ENCODE measurements at regions not wholly inside any gene's neighbourhood (a gene's known extent, or its start where the extent isn't known, plus 50 kb on each side); places are given as distances from the start of the nearest gene placed in this dataset.
"Not testable (repeated sequence)": the region's sequence is repeated elsewhere in the genome, so short reads cannot be mapped to it uniquely, and the experiment has no call there.

- peak; percentile 2 for DNase-seq
- not testable (repeated sequence) for H3K9ac ChIP-seq (ENCODE audit: low read length); H3K36me3 ChIP-seq (replicated peaks; ENCODE audit: insufficient read depth, low read length); H3K27ac ChIP-seq (ENCODE audit: low read length); H3K4me3 ChIP-seq (ENCODE audit: low read length); H3K27me3 ChIP-seq (replicated peaks; ENCODE audit: insufficient read depth, low read length); H3K4me1 ChIP-seq (ENCODE audit: low read length); H3K9me2 ChIP-seq (replicated peaks; ENCODE audit: insufficient read depth, low read length); H2AFZ ChIP-seq (ENCODE audit: low read length); H3K9me3 ChIP-seq (replicated peaks; ENCODE audit: insufficient read depth, low read length); H4K20me1 ChIP-seq (ENCODE audit: insufficient read depth, low read length); H3K4me2 ChIP-seq (ENCODE audit: low read depth, low read length); H3F3A ChIP-seq (ENCODE audit: insufficient read depth, low read length); H3K79me2 ChIP-seq (ENCODE audit: low read length)
Measured at GRCh38 chr15:32342772-32343199, 60.3 kb downstream of the GOLGA8K start.

GRCh38 chr15:32342268-32342667 lies 60.8 kb downstream of the GOLGA8K start:
- not testable (repeated sequence) for DNase-seq; H3F3A ChIP-seq (ENCODE audit: insufficient read depth, low read length); H3K4me3 ChIP-seq (ENCODE audit: low read length); H3K79me2 ChIP-seq (ENCODE audit: low read length); H3K4me1 ChIP-seq (ENCODE audit: low read length); H3K9me2 ChIP-seq (replicated peaks; ENCODE audit: insufficient read depth, low read length); H2AFZ ChIP-seq (ENCODE audit: low read length); H3K36me3 ChIP-seq (replicated peaks; ENCODE audit: insufficient read depth, low read length); H3K27ac ChIP-seq (ENCODE audit: low read length); H4K20me1 ChIP-seq (ENCODE audit: insufficient read depth, low read length); H3K27me3 ChIP-seq (replicated peaks; ENCODE audit: insufficient read depth, low read length); H3K9me3 ChIP-seq (replicated peaks; ENCODE audit: insufficient read depth, low read length); H3K4me2 ChIP-seq (ENCODE audit: low read depth, low read length); H3K9ac ChIP-seq (ENCODE audit: low read length)

GRCh38 chr15:32341530-32341929 lies 61.6 kb downstream of the GOLGA8K start:
- not testable (repeated sequence) for H3K9me3 ChIP-seq (replicated peaks; ENCODE audit: insufficient read depth, low read length); DNase-seq; H3K27me3 ChIP-seq (replicated peaks; ENCODE audit: insufficient read depth, low read length); H3F3A ChIP-seq (ENCODE audit: insufficient read depth, low read length); H3K4me1 ChIP-seq (ENCODE audit: low read length); H2AFZ ChIP-seq (ENCODE audit: low read length); H3K27ac ChIP-seq (ENCODE audit: low read length); H3K9ac ChIP-seq (ENCODE audit: low read length); H3K79me2 ChIP-seq (ENCODE audit: low read length); H3K36me3 ChIP-seq (replicated peaks; ENCODE audit: insufficient read depth, low read length); H4K20me1 ChIP-seq (ENCODE audit: insufficient read depth, low read length); H3K4me3 ChIP-seq (ENCODE audit: low read length); H3K9me2 ChIP-seq (replicated peaks; ENCODE audit: insufficient read depth, low read length); H3K4me2 ChIP-seq (ENCODE audit: low read depth, low read length)

- H2AFZ ChIP-seq (ENCODE audit: low read length); H3K27ac ChIP-seq (ENCODE audit: low read length); H3K27me3 ChIP-seq (replicated peaks; ENCODE audit: insufficient read depth, low read length); H3F3A ChIP-seq (ENCODE audit: insufficient read depth, low read length); H3K9me2 ChIP-seq (replicated peaks; ENCODE audit: insufficient read depth, low read length); H4K20me1 ChIP-seq (ENCODE audit: insufficient read depth, low read length); H3K4me2 ChIP-seq (ENCODE audit: low read depth, low read length); H3K4me3 ChIP-seq (ENCODE audit: low read length); H3K79me2 ChIP-seq (ENCODE audit: low read length); DNase-seq; H3K9ac ChIP-seq (ENCODE audit: low read length); H3K4me1 ChIP-seq (ENCODE audit: low read length); H3K36me3 ChIP-seq (replicated peaks; ENCODE audit: insufficient read depth, low read length); H3K9me3 ChIP-seq (replicated peaks; ENCODE audit: insufficient read depth, low read length): not testable (repeated sequence)
Measured at GRCh38 chr15:32336804-32337203, 66.3 kb downstream of the GOLGA8K start.

GRCh38 chr15:32323353-32323752 lies 79.7 kb downstream of the GOLGA8K start:
- H3K36me3 ChIP-seq (replicated peaks; ENCODE audit: insufficient read depth, low read length); H3K4me2 ChIP-seq (ENCODE audit: low read depth, low read length); H3K9me2 ChIP-seq (replicated peaks; ENCODE audit: insufficient read depth, low read length); H3K4me1 ChIP-seq (ENCODE audit: low read length); H3K79me2 ChIP-seq (ENCODE audit: low read length); H3F3A ChIP-seq (ENCODE audit: insufficient read depth, low read length); H3K9me3 ChIP-seq (replicated peaks; ENCODE audit: insufficient read depth, low read length); H3K4me3 ChIP-seq (ENCODE audit: low read length); DNase-seq; H3K9ac ChIP-seq (ENCODE audit: low read length); H3K27me3 ChIP-seq (replicated peaks; ENCODE audit: insufficient read depth, low read length); H2AFZ ChIP-seq (ENCODE audit: low read length); H4K20me1 ChIP-seq (ENCODE audit: insufficient read depth, low read length); H3K27ac ChIP-seq (ENCODE audit: low read length): not testable (repeated sequence)

GRCh38 chr15:32319247-32319646 lies 83.8 kb downstream of the GOLGA8K start:
- H4K20me1 ChIP-seq (ENCODE audit: insufficient read depth, low read length); H3F3A ChIP-seq (ENCODE audit: insufficient read depth, low read length); H3K79me2 ChIP-seq (ENCODE audit: low read length); DNase-seq; H3K4me1 ChIP-seq (ENCODE audit: low read length); H3K4me3 ChIP-seq (ENCODE audit: low read length); H3K27me3 ChIP-seq (replicated peaks; ENCODE audit: insufficient read depth, low read length); H3K27ac ChIP-seq (ENCODE audit: low read length); H3K9me3 ChIP-seq (replicated peaks; ENCODE audit: insufficient read depth, low read length); H2AFZ ChIP-seq (ENCODE audit: low read length); H3K4me2 ChIP-seq (ENCODE audit: low read depth, low read length); H3K9ac ChIP-seq (ENCODE audit: low read length); H3K36me3 ChIP-seq (replicated peaks; ENCODE audit: insufficient read depth, low read length); H3K9me2 ChIP-seq (replicated peaks; ENCODE audit: insufficient read depth, low read length): not testable (repeated sequence)

GRCh38 chr15:32316482-32316881 lies 86.6 kb downstream of the GOLGA8K start:
- not testable (repeated sequence) for H2AFZ ChIP-seq (ENCODE audit: low read length); H3K27ac ChIP-seq (ENCODE audit: low read length); H3K36me3 ChIP-seq (replicated peaks; ENCODE audit: insufficient read depth, low read length); H3K9ac ChIP-seq (ENCODE audit: low read length); DNase-seq; H3F3A ChIP-seq (ENCODE audit: insufficient read depth, low read length); H3K4me3 ChIP-seq (ENCODE audit: low read length); H4K20me1 ChIP-seq (ENCODE audit: insufficient read depth, low read length); H3K27me3 ChIP-seq (replicated peaks; ENCODE audit: insufficient read depth, low read length); H3K9me3 ChIP-seq (replicated peaks; ENCODE audit: insufficient read depth, low read length); H3K4me2 ChIP-seq (ENCODE audit: low read depth, low read length); H3K9me2 ChIP-seq (replicated peaks; ENCODE audit: insufficient read depth, low read length); H3K79me2 ChIP-seq (ENCODE audit: low read length); H3K4me1 ChIP-seq (ENCODE audit: low read length)

GRCh38 chr15:32315079-32315939 lies 87.8 kb downstream of the GOLGA8K start:
- H3K36me3 ChIP-seq (replicated peaks; ENCODE audit: insufficient read depth, low read length); H2AFZ ChIP-seq (ENCODE audit: low read length); H3K4me1 ChIP-seq (ENCODE audit: low read length); H3K79me2 ChIP-seq (ENCODE audit: low read length); H3K4me3 ChIP-seq (ENCODE audit: low read length); H3K4me2 ChIP-seq (ENCODE audit: low read depth, low read length); H4K20me1 ChIP-seq (ENCODE audit: insufficient read depth, low read length); H3K27ac ChIP-seq (ENCODE audit: low read length); H3K27me3 ChIP-seq (replicated peaks; ENCODE audit: insufficient read depth, low read length); H3F3A ChIP-seq (ENCODE audit: insufficient read depth, low read length); H3K9me2 ChIP-seq (replicated peaks; ENCODE audit: insufficient read depth, low read length); DNase-seq; H3K9ac ChIP-seq (ENCODE audit: low read length); H3K9me3 ChIP-seq (replicated peaks; ENCODE audit: insufficient read depth, low read length): not testable (repeated sequence)
